PC-3 (cell line): ENCODE measurements at regions not wholly inside any gene's neighbourhood (a gene's known extent, or its start where the extent isn't known, plus 50 kb on each side); places are given as distances from the start of the nearest gene placed in this dataset.
"Not testable (repeated sequence)": the region's sequence is repeated elsewhere in the genome, so short reads cannot be mapped to it uniquely, and the experiment has no call there.

Experiments
- ATAC-seq: fragments of 200-7000 bp; cut with Tn5 transposase; 2 replicates; pipeline ENCODE4 v1.9.1; 2020; ENCODE audit warnings: mild to moderate bottlenecking, moderate library complexity
- BruUV-seq: library from RNA; stranded (reverse); fragments of 400-500 nt; replicated peaks from 2 replicates; lab custom pipeline; 2021; lab: Mats Ljungman, UMichigan
- CTCF ChIA-PET: fragments of 300-600 bp; sonication (Branson Sonifier 250); formaldehyde crosslinking; loops from one replicate; lab custom pipeline; 2022; ENCODE audit warnings: antibody characterized with exemption; lab: Charles Lee
- POLR2A ChIA-PET: fragments of 300-600 bp; sonication (Branson Sonifier 250); formaldehyde crosslinking; loops from one replicate; lab custom pipeline; 2022; ENCODE audit warnings: antibody characterized with exemption; ENCODE audit not compliant: unreplicated experiment; lab: Charles Lee
- DNase-seq: peaks from one replicate; pipeline ENCODE4 v3.0.0-alpha.2; 2015
- H2AFZ ChIP-seq: fragments of 300-600 bp; sonication (generic); 2 replicates; pipeline ENCODE4 v1.6.0; 2016; ENCODE audit warnings: antibody characterized with exemption, low read length
- H3F3A ChIP-seq: fragments of 300-600 bp; sonication (generic); one replicate; pipeline ENCODE4 v1.6.0; 2017; ENCODE audit warnings: antibody characterized with exemption, low read length, control low read depth, mild to moderate bottlenecking; ENCODE audit not compliant: unreplicated experiment
- H3K27ac ChIP-seq: fragments of 300-600 bp; sonication (generic); 2 replicates; pipeline ENCODE4 v1.5.1; 2016; ENCODE audit warnings: mild to moderate bottlenecking, low read length
- H3K27me3 ChIP-seq: fragments of 300-600 bp; sonication (generic); 2 replicates; pipeline ENCODE4 v1.6.1; 2016; ENCODE audit warnings: low read length, mixed read lengths
- H3K36me3 ChIP-seq: fragments of 300-600 bp; sonication (generic); 2 replicates; pipeline ENCODE4 v1.6.1; 2016; ENCODE audit warnings: low read depth, mixed run types, low read length, mixed read lengths
- H3K4me1 ChIP-seq: fragments of 300-600 bp; sonication (generic); 2 replicates; pipeline ENCODE4 v1.5.1; 2016; ENCODE audit warnings: low read length; ENCODE audit not compliant: insufficient read depth
- H3K4me2 ChIP-seq: fragments of 300-600 bp; sonication (generic); 2 replicates; pipeline ENCODE4 v1.6.0; 2016; ENCODE audit warnings: low read length
- H3K4me3 ChIP-seq: fragments of 300-600 bp; sonication (generic); 2 replicates; pipeline ENCODE4 v1.5.1; 2016; ENCODE audit warnings: mild to moderate bottlenecking, low read length, mixed read lengths
- H3K79me2 ChIP-seq: fragments of 300-600 bp; sonication (generic); 2 replicates; pipeline ENCODE4 v1.6.1; 2017; ENCODE audit warnings: low read length, mixed read lengths
- H3K9ac ChIP-seq: fragments of 300-600 bp; sonication (generic); 2 replicates; pipeline ENCODE4 v1.6.0; 2016; ENCODE audit warnings: mild to moderate bottlenecking, low read length
- H3K9me2 ChIP-seq: fragments of 300-600 bp; sonication (generic); replicated peaks from 2 replicates; pipeline ENCODE4 v1.6.1; 2016; ENCODE audit warnings: mixed run types, low read length, mixed read lengths
- H3K9me3 ChIP-seq: fragments of 300-600 bp; sonication (generic); 2 replicates; pipeline ENCODE4 v1.6.1; 2016; ENCODE audit warnings: low read length, mixed read lengths
- H4K20me1 ChIP-seq: fragments of 300-600 bp; sonication (generic); 2 replicates; pipeline ENCODE4 v1.6.1; 2016; ENCODE audit warnings: low read length, mixed read lengths
- CTCF ChIP-seq: fragments of 300-600 bp; sonication (generic); conservative IDR thresholded peaks from 2 replicates; pipeline ENCODE4 v1.5.1; 2017; ENCODE audit warnings: antibody characterized with exemption, low read depth, mild to moderate bottlenecking, low read length
- EZH2 ChIP-seq: fragments of 300-600 bp; sonication (generic); IDR thresholded peaks from one replicate; pipeline ENCODE4 v1.6.1; 2017; ENCODE audit warnings: antibody characterized with exemption, mild to moderate bottlenecking, low read length; ENCODE audit not compliant: unreplicated experiment
- EZH2phosphoT487 ChIP-seq: fragments of 300-600 bp; sonication (generic); IDR thresholded peaks from 2 replicates; pipeline ENCODE4 v1.6.1; 2018; ENCODE audit warnings: mild to moderate bottlenecking, antibody characterized with exemption, low read length, borderline replicate concordance
- intact Hi-C: fragments of 100-400 bp; cut with micrococcal nuclease; formaldehyde crosslinking; loops from 2 replicates; pipeline ENCODE4 v1.9.0; 2023

GRCh38 chr10:113488186-113488585 lies 64.7 kb upstream of the HABP2 start:
- no peaks in the 10 kb centered on the region for H3K79me2 ChIP-seq
- no peaks in the 10 kb centered on the region for H3F3A ChIP-seq
- DNase-seq (no peak), ATAC-seq (no peak)
- ChIA-PET POLR2A (no interaction called here), CTCF (no interaction called here)
- H3K9me3 ChIP-seq = no peaks in the 10 kb centered on the region
- intact Hi-C loops = no loop called here
- H3K27ac ChIP-seq = no peak overlapping the region
- H4K20me1 ChIP-seq = no peaks in the 10 kb centered on the region
- no TSS peak for BruUV-seq
- H3K9ac ChIP-seq = no peak overlapping the region
- no peaks in the 10 kb centered on the region for H3K27me3 ChIP-seq
- no peaks in the 10 kb centered on the region for H3K9me2 ChIP-seq
- no peak overlapping the region for H3K4me3 ChIP-seq
- no peak overlapping the region for H2AFZ ChIP-seq
- H3K36me3 ChIP-seq = no peaks in the 10 kb centered on the region
- H3K4me2 ChIP-seq = no peak overlapping the region
- peaks cover 5% of the 10 kb centered on the region for H3K4me1 ChIP-seq
- TF ChIP-seq CTCF = no peak
- TF ChIP-seq EZH2phosphoT487 = no peak
- TF ChIP-seq EZH2 = no peak

GRCh38 chr10:113489522-113489921 lies 63.3 kb upstream of the HABP2 start:
- H4K20me1 ChIP-seq, H3K9me2 ChIP-seq, H3K9ac ChIP-seq, ATAC-seq, H3K27ac ChIP-seq, H3K79me2 ChIP-seq, intact Hi-C loops, CTCF ChIA-PET, H3K9me3 ChIP-seq, POLR2A ChIA-PET, H3K36me3 ChIP-seq, H2AFZ ChIP-seq, H3K27me3 ChIP-seq, DNase-seq, H3F3A ChIP-seq, H3K4me3 ChIP-seq, BruUV-seq, H3K4me2 ChIP-seq: not testable (repeated sequence)
- peaks cover 17% of the 10 kb centered on the region for H3K4me1 ChIP-seq

- no peaks in the 10 kb centered on the region for H3K9me3 ChIP-seq
- CTCF ChIA-PET = no interaction called here
- H3F3A ChIP-seq = no peaks in the 10 kb centered on the region
- BruUV-seq = no TSS peak
- POLR2A ChIA-PET = interaction anchor here (0.6 kb wide), 1 partner anchor 594 kb away, joined by 3 read pairs; no protein-coding TSS in a partner anchor
- no peaks in the 10 kb centered on the region for H3K79me2 ChIP-seq
- DNase-seq = no peak
- no peak overlapping the region for H3K9ac ChIP-seq
- H3K27ac ChIP-seq = no peak overlapping the region
- no peaks in the 10 kb centered on the region for H4K20me1 ChIP-seq
- intact Hi-C loops = no loop called here
- peaks cover 20% of the 10 kb centered on the region for H3K4me1 ChIP-seq
- TF ChIP-seq EZH2 = no peak
- TF ChIP-seq CTCF = no peak
- no peak for TF ChIP-seq EZH2phosphoT487
- no peak for ATAC-seq
- no peak overlapping the region for H3K4me3 ChIP-seq
- no peaks in the 10 kb centered on the region for H3K9me2 ChIP-seq
- H3K36me3 ChIP-seq = no peaks in the 10 kb centered on the region
- H3K27me3 ChIP-seq = no peaks in the 10 kb centered on the region
- H3K4me2 ChIP-seq = no peak overlapping the region
- no peak overlapping the region for H2AFZ ChIP-seq
Measured at GRCh38 chr10:113491967-113492565, 60.8 kb upstream of the HABP2 start.
